ENCODE measurements at regions not wholly inside any gene's neighbourhood (a gene's known extent, or its start where the extent isn't known, plus 50 kb on each side); places are given as distances from the start of the nearest gene placed in this dataset.

DNA sequence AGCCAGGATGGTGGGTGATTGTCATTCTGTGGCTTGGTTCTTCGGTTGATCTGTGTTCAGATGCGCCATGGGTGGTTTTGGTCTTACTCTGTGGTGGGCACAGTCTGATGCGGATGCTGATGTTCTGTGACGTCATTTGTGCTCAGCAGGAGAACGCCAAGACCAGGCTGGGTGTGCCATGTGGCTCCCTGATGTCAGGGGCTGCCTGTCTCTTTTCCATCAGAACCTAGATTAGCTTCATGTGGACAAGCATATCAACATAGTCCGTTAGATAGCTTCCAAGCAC is 100.6 kb upstream of the ARL4C start:
- intact Hi-C loops (cut with DNase I) = no loop called here
- no peak for DNase-seq (ENCODE audit: low spot score)

DNA sequence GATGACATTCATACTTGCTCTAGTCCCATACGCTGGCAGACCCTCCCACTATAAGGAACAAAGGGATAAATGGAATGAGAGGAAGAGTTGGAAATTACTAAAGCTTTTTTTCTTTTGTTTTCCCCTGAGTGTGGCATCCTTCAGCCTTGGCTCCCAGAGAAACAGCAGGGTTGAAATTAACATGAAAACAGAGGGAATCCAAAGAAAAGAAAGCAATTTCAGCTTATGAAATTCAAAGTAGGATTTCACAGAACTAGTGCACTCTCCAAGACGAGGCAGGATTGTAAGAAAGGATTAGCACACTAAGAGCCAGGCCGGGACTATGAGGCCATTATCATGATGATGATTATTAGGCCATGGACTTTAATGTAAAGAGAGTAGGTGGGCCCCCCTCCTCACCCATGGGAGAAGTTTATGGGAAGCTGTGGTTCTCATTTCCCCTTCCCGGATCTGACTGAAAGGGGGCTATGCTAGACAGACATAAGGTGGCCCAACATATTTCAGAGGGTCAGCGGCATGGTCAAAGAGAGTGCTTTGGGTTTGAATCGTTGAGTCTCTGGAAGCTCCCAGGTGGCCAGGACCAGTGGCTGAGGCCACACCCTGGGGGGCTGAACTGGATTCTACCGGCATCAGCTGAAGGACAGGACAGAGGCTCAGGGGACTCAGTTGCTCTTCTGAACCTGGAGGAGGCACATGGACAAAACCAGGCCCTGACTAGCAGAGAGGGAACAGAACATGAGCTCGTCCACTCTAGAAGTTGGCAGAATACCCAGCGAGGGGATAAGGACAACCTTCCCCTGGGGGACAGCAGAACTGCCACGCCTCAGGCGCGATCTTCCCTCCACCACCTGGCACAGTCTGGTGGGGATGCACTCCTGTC is 100.1 kb upstream of the ARL4C start:
- DNase-seq (ENCODE audit: low spot score) = no peak
- intact Hi-C loops (cut with DNase I) = no loop called here

DNA sequence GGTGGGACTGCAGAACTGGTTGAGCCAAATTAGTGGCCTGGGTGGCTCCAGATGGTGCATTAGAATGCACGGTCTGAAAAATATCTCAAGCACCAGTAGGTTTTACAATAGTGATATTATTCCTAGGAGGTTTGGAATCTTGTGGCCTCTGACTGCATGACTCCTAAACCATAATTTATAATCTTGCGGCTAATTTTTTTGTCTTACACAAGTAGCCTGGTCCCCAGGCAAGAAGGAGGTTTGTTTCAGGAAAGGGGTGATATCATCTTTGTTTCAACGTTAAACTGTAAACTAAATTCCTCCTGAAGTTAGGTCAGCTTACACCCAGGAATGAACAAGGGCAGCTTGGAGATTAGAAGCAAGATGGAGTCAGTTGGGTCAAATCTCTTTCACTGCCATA is 98.9 kb upstream of the ARL4C start:
- DNase-seq (ENCODE audit: low spot score) = no peak
- intact Hi-C loops (cut with DNase I) = no loop called here

DNA sequence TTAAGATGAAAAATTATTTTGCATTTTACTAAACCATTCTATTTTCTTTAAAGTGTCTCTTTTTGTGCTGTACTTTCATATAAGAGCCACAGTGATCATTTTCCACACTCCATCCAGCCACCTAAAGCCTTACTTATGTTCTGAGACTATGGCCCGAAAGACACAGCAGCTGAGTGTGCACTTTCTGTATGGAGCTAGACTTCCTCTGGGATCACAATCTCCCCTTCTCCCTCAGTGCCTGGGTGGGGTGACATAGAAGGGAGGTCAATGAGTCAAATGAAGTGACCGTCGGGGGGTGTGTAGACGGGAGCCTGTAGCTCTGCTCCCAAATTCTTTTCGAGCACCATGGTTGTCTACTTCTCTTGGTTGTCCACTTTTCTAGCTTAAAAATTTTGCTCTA is 97.8 kb upstream of the ARL4C start:
- intact Hi-C loops (cut with DNase I) = no loop called here
- no peak for DNase-seq (ENCODE audit: low spot score)

DNA sequence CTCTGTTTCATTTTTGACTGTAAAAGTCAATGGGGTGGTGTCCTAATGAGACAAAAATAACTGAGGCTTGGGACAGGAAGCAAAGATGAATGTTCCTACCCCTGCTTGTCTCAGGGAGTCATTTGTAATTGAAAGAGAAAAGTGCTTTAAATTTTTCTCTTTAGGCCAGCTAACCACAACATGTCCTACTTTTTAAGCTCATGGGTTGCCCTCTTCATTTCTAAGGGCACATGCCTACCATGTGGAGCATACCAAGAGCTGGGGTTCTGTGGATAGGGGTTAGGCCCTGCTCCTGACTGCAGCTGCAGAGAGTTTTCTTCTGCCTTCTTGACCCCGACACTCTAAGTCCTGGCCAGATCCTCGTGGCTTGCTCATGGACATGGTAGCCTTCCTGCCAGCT is 96.8 kb upstream of the ARL4C start:
- DNase-seq (ENCODE audit: low spot score) = no peak
- intact Hi-C loops (cut with DNase I) = no loop called here

DNA sequence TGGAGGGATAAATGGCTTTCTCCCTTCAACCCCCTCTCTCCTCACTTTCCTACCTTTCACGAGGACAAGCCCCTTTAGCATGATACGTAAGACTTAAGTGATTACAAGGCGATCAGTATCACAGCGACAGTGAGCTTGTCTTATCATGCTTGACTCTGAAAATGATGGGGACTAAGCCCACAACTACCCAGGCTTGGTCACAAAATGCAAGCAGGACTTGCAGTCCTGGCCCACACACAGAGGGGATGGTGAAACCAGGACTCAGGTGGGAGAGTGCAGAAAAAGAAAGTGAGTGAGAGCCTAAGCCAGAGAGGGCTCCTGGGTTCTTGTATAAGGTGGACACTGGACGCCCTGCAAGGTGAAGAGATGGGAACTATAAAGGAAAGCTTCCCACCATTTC is 95.7 kb upstream of the ARL4C start:
- no peak for DNase-seq (ENCODE audit: low spot score)
- intact Hi-C loops (cut with DNase I) = no loop called here

DNA sequence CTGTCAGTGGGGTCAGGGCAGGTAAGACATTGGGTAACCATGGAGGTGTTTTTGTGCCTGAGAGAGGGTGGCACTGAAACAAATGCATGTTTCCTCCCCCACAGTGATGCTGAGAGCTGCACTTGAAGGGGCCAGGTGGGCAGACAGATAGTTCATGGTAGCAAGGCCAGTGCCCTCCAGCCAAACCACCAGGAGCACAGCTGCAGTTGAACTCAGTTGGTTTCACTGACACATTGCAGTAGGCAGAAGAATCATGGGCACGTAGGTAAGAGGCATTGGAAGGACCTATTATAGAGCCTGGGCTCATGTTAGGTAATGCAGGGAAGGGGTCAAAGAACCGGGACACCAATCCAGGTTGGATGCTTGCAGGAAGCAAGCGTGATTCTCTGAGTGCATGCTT is 93.2 kb upstream of the ARL4C start:
- intact Hi-C loops (cut with DNase I) = no loop called here
- no peak for DNase-seq (ENCODE audit: low spot score)

DNA sequence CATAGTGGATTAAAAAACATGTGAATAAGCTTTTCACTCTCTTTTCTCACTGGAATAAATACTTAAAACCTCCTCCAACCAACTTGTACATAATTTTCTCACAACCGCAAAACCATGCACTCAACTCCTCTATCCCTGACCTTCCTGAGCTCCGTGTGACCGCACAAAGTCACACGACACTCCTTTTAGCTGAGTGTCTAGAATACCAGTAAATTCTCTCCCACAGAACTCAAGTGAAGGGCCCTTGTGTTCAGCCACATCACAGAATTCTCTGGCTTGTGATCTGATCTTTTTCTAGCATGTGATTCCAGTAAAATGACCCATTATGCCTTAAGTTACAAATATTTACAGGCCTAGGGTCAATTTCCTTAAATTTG is 91.2 kb upstream of the ARL4C start:
- intact Hi-C loops (cut with DNase I) = no loop called here
- DNase-seq (ENCODE audit: low spot score) = no peak

DNA sequence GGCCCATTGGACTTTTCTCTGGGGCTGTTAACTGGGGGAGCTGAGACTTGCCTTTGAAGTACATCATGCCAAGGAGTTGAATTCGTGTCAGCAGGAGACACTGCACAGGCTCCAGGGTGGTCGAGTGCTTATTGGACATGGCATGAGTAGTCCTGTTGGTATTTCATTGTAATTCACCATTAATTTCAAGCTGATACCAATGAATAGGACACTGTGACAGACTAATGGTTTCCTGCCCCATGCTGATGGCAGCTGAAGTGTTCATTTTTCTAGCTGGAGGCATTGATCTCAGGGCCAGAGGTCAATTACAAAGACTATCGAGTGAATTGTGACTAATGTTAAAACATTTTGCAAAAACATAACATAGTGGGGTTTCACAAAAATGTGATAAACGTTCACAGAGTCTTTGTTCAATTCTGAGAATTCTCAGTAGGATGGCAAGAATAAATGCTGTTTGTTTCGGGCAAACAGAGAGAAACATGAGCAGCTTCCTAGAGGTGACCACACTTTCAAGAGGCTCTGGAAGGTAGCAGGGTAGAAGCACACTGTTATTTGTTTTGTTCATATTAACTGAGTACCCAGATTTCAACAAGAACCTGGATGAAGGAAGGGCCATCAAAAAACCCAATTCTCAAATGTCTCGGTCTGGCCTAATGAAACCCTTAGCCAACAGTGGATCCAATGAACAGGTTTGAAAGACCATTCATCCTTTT is 90.6 kb upstream of the ARL4C start:
- intact Hi-C loops (cut with DNase I) = no loop called here
- no peak for DNase-seq (ENCODE audit: low spot score)

DNA sequence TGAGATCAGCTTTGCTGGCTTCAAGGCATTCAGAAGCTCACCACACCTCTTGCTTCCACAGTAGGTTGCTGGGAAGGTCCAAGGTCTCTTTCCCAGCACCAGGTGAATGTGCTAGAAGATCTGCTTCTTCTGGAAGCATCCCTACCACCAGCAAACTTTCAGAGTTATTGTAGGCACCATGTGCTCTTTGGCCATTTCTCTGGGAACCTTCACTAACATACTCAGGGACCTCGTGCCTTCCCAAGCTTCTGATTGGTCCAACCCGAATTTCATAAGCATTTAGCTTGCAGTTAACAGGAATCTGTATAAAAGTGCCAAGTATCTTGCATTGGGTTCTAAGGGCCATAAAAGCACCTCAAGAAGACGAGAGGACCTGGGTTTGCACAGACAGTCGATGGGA is 86.5 kb upstream of the ARL4C start:
- DNase-seq (ENCODE audit: low spot score) = no peak
- intact Hi-C loops (cut with DNase I) = no loop called here

DNA sequence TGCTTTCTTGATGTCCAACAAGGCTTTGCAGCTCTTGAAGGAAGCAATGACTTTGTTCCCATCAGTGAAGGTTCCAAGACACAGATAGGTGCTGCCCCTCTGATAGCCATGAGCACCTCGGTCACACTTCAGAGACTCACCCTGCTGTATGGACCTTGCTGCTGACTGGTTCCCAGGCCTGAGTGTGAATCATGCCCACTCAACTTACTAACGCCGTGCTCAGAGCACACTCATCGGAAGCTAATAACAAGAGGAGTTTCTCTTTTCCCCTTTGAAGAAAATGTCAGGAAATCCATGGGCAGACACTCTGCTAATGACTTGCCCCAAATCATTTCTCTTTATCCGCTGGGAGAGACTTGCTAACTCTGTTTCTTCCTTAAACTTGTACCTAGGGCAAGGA is 83.8 kb upstream of the ARL4C start:
- DNase-seq (ENCODE audit: low spot score) = no peak
- intact Hi-C loops (cut with DNase I) = no loop called here

DNA sequence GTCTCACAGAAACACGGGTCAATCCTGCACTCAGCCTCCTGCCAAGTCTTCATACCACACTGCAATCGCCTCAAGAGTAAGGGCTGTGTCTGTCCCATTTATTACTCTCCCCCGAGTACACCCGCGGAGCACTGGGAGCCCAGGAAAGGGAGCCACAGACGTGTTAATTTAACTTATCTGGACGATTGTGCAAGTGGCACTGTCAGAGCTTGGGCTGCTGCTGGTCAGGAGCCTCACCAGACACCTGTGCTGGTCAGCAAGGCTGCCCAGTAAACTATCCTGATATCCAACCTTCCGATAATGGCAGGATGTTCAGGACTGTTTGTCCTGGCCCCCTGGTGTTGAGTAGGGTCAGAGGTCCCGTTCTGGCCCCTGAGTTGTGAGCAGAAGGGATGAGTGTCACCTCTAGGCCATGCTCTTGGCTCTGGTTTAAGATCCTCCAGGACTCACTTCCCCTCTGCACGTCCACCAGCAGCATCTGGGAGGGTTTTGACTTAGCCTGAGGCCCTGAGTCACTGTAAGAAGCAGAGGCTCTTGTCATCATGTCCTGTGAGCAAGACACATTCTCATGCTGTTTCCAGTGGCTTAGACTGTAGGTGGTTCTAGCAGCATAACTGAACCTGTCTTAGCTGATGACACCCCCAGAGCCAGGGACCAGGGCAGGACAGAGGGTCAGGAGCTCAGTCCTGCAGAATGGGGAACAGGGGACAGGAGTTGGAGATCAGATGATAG is 82.5 kb upstream of the ARL4C start:
- intact Hi-C loops (cut with DNase I) = no loop called here
- DNase-seq (ENCODE audit: low spot score) = no peak

DNA sequence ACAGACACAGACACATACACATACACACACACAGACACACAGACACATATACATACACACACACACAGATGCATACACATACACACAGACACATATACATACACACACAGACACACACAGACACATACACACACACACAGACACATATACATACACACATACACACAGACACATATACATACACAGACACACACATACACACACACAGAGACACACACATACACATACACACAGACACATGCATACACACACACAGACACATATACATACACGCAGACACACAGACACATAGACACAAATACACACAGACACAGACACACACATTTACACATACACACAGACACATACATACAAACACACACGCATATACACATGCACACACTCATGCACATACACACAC is 81.5 kb upstream of the ARL4C start:
- DNase-seq (ENCODE audit: low spot score) = no peak
- intact Hi-C loops (cut with DNase I) = no loop called here

DNA sequence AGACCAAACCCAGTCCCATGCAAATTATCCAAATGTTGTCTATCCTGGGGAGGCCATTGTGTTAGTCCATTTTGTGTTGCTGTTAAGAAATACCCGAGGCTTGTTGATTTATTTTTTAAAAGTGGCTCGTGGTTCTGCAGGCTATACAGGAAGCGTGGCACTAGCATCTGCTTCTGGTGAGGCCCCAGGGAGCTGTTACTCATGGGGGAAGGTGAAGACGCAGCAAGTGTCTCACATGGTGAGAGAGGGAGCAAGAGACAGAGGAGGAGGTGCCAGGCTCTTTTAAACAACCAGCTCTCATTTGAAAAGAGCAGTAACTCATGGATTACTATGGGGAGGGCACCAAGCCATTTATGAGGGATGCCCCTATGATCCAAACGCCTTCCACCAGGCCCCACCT is 80.3 kb upstream of the ARL4C start:
- intact Hi-C loops (cut with DNase I) = no loop called here
- no peak for DNase-seq (ENCODE audit: low spot score)

DNA sequence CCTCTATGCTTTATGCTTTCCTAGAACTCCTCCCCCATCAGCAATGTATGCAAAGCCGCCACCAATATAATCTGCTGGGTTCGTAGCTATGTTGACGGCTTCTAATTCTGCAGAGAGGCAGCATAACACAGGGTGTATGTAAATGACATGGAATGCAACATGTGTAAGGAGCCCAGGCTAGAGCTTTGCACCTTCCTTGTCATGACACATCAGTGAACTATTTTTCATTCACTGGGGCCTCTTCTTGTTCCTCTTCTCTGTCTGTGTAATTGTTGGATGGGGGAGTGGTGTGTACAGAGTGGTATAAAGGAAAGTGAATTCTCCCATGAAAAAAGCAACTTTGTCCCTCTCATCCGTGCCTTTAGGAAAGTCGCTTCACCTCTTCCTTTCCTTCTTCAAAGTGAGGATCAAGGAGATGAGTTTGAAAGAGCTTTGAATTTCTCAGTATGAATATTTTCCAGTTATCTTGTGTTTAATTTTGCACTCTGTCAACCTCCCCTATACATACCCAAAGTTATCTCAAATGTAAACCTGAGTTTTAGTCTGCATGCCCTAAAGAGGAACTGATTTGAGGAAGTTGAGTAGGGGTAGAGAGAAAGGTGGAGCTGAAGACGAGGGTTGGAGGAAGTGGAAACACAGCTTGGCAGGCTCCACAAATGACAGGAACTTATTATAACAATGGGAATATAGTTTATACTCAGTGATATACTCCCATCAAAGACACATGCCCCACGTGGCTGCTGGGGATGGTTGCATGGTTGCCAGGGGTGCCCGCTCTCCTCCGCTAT is 74.9 kb upstream of the ARL4C start:
- intact Hi-C loops (cut with DNase I) = no loop called here
- no peak for DNase-seq (ENCODE audit: low spot score)

DNA sequence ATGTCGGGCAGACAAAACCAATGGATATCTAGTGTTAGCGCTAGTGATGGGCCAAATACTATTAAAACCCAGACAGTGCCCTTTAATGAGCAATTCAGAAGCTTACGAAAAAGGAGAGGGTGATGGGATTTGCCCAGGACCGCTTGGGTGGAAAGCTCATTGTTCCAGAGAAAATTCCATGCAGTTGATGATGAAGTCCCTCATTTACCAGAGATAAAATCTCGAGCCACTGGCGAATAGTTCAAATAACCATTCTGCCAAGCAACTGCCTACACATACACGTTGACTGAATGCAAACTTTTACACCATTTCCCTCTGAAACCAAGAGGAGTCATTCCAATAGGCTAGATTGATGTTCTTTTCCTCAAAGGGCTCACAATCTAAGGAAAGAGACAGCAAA is 73.6 kb upstream of the ARL4C start:
- intact Hi-C loops (cut with DNase I) = no loop called here
- DNase-seq (ENCODE audit: low spot score) = no peak

DNA sequence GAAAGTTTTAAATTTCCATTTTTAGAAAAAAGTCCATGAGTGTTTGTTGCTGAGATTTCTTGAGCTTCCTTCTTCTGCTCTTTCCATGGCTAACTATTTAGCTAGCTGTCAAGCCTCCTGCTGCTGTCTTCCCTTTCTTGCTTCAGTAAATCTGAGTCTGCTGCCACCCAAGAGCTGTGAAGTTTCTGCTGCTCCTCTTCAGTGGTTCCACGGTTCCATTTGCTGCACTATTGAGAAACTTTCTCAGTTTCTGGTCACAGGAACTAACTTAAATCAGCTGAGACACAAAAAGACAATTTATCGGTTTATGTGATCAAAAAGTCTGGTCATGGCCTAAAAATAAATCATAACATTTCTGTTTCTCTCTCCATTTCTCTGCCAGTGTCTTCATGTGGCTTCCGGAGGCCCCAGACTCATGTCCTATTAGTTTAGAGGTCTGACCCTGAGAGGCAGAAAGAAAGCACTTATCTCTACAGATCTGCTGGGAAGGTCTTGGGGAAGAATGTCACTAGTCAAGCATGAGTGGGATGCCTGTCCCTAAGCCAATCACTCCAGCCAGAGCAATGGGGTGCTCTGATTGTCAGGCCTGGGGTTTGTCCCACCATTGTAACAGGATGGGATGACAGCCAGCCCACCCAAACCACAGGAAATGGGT is 73.0 kb upstream of the ARL4C start:
- intact Hi-C loops (cut with DNase I) = no loop called here
- DNase-seq (ENCODE audit: low spot score) = no peak

DNA sequence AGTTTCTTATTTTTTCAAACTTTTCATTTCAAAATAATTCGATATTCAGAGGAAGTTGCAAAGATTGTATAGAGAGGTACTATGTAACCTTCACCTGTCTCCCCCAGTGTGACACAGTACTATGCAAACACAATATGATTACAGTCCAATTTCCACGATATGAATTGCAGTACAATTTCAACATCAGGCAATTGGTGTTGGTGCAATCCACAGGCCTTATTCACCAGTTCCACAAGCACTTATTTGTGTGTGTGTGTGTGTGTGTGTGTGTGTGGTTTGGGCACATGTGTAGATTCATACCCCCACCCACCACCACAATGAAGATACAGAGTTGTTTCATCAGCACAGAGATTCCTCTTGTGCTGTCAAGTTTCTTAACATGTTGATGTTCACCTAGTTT is 69.7 kb upstream of the ARL4C start:
- intact Hi-C loops (cut with DNase I) = no loop called here
- no peak for DNase-seq (ENCODE audit: low spot score)

DNA sequence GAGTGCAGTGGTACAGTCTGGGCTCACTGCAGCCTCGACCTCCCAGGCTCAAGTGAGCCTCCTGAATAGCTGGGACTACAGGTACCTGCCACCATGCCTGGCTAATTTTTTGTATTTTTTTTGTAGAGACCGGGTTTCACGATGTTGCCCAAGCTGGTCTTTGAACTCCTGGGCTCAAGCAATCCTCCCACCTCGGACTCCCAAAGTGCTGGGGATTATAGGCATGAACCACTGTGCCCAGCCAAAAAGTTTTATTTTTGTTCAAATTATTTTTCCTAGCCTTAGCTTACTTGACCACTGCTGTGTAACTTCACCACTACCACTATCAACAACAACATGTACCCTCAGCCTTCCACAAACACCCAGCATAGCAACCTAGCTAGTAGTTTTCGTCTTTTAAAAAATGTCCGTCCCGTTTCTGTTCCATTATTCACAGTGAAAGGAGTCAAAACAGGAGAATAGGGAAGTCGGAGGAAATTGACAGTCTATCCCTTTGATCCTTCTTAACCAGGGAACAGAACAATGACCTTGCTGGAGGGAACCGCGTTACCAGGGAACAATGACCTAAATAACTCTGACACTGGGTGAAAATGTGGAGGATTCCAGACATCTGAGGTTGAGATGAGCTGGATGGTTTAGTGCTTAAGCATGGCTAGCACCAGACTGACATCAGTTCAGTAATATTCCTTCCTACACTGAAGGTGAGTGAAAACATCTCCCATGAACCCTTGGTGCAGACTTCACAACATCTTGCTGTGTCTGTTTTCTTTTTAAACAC is 69.2 kb upstream of the ARL4C start:
- intact Hi-C loops (cut with DNase I) = no loop called here
- DNase-seq (ENCODE audit: low spot score) = no peak
